Activated CD8-positive, alpha-beta memory T cell treated with anti-CD3 and anti-CD28 coated beads, Interleukin-2, amount 10 ng/mL, durations not matched to agents 7 days and 5 days (primary cell): ENCODE measurements at regions not wholly inside any gene's neighbourhood (a gene's known extent, or its start where the extent isn't known, plus 50 kb on each side); places are given as distances from the start of the nearest gene placed in this dataset.

Experiments
- ATAC-seq: fragments of 150-1000 bp; cut with Tn5 transposase; one replicate; pipeline ENCODE4 v1.10.0; 2021; ENCODE audit warnings: moderate library complexity
- CTCF ChIA-PET: fragments of 350-600 bp; sonication (Branson Sonifier 250); formaldehyde crosslinking; loops from one replicate; lab custom pipeline; 2021; ENCODE audit warnings: antibody characterized with exemption; lab: Charles Lee
- DNase-seq: peaks from one replicate; pipeline ENCODE4 v3.0.0-alpha.2; 2020
- H3K27ac Mint-ChIP-seq: one replicate; pipeline ENCODE4 v1.8.0; 2021; ENCODE audit warnings: mild to moderate bottlenecking, mixed read lengths
- H3K27me3 Mint-ChIP-seq: one replicate; pipeline ENCODE4 v1.8.0; 2021; ENCODE audit warnings: mixed read lengths
- H3K36me3 Mint-ChIP-seq: one replicate; pipeline ENCODE4 v1.8.0; 2021; ENCODE audit warnings: mild to moderate bottlenecking, mixed read lengths
- H3K4me1 Mint-ChIP-seq: one replicate; pipeline ENCODE4 v1.8.0; 2021; ENCODE audit warnings: mixed read lengths
- H3K4me3 Mint-ChIP-seq: one replicate; pipeline ENCODE4 v1.8.0; 2021; ENCODE audit warnings: mild to moderate bottlenecking, moderate library complexity, mixed read lengths
- H3K9me3 Mint-ChIP-seq: one replicate; pipeline ENCODE4 v1.8.0; 2022; ENCODE audit warnings: low read depth, mixed read lengths

DNA sequence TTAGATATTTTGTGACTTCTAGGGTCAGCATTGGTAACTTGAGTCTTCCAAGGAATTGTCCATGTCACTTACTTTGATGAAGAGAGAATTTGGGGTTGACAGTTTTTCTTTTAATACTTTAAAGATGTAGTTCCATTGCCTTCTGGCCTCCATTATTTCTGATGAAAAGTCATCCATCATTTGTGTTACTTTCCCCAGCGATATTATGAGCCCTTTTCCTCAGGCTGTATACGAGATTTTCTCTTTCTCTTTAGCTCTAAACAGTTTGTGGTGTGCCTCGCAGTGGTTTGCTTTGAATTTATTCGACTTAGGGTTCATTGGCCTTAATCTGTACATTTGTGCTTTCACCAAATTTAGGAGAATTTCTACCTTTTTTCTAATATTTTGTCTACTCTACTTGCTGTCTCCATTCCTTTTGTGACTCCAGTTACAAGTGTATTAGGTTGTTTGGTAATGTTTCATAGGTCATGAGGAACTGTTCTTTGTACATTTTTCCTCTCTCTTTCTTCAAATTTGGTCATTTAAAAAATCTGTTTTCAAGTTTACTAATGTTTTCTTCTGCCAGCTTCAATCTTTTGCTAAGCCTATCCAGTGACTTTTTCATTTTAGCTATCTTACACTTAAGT is 131.4 kb upstream of the OTOS start:
- no peak for ATAC-seq
- peaks cover 1% of the 10 kb centered on the region for H3K36me3 Mint-ChIP-seq
- no peak overlapping the region for H3K4me3 Mint-ChIP-seq
- CTCF ChIA-PET: no interaction called here
- H3K27me3 Mint-ChIP-seq: peaks cover 51% of the 10 kb centered on the region
- DNase-seq: no peak
- no peaks in the 10 kb centered on the region for H3K4me1 Mint-ChIP-seq
- peaks cover 4% of the 10 kb centered on the region for H3K9me3 Mint-ChIP-seq
- H3K27ac Mint-ChIP-seq: no peak overlapping the region

DNA sequence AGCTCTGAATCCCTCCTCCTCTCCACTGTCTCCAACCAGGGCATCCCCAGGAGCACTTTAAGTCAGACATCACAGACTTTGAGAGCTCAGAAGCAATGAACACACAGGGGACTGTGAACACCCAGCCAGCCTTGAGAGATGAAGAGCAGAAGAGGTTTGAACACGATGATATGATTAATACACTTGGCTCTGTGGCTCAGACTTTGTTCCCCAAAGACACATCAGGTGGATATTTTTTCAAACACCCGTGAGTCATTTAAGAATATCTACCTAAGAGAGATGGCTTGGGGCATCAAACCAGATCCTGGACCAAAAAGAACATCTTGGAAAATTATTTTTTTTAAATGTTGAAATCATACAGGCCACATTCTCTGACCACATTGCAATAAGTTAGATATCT is 134.9 kb upstream of the OTOS start:
- H3K27me3 Mint-ChIP-seq: peaks cover 54% of the 10 kb centered on the region
- no peak for ATAC-seq
- no peak overlapping the region for H3K4me3 Mint-ChIP-seq
- DNase-seq: no peak
- H3K9me3 Mint-ChIP-seq: peaks cover 4% of the 10 kb centered on the region
- CTCF ChIA-PET: no interaction called here
- H3K4me1 Mint-ChIP-seq: no peaks in the 10 kb centered on the region
- H3K36me3 Mint-ChIP-seq: peaks cover 1% of the 10 kb centered on the region
- H3K27ac Mint-ChIP-seq: no peak overlapping the region

DNA sequence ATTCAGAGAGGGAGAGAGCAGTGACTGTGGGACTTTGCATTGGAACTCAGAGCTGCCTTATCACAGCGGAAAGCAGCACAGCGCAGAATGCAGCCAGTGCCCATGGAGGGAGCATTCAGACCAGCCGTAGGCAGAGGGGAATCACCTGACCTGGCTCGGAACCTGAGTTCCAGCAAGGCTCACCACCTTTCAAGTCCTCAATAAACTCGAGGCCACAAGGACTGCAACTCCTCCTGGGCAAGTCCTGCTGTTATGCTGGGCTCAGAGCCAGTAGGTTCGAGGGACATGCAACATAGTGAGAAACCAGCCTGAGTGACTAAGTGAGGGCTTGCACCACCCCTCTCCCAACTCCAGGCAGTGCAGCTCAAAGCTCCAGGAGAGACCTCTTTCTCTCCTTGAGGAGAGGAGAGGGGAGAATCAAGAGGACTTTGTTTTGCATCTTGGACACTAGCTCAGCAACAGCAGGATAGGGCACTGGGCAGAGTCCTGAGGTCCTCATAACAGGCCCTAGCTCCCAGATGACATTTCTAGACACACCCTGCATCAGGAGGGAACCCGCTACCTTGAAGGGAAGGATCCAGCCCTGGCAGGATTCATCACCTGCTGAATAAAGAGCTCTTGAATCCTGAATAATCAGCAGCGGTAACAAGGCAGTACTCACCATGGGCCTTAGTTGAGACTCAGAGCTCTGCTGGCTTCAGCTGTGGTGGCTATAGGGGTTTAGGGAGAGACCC is 136.8 kb upstream of the OTOS start:
- no peak for ATAC-seq
- Mint-ChIP-seq H3K27ac (no peak overlapping the region), H3K36me3 (peaks cover 1% of the 10 kb centered on the region), H3K9me3 (peaks cover under 1% of the 10 kb centered on the region), H3K4me1 (no peaks in the 10 kb centered on the region), H3K4me3 (no peak overlapping the region), H3K27me3 (peaks cover 64% of the 10 kb centered on the region)
- CTCF ChIA-PET: interaction anchor here (1.2 kb wide), 1 partner anchor 10 kb away, joined by 3 read pairs; no protein-coding TSS in a partner anchor
- no peak for DNase-seq

DNA sequence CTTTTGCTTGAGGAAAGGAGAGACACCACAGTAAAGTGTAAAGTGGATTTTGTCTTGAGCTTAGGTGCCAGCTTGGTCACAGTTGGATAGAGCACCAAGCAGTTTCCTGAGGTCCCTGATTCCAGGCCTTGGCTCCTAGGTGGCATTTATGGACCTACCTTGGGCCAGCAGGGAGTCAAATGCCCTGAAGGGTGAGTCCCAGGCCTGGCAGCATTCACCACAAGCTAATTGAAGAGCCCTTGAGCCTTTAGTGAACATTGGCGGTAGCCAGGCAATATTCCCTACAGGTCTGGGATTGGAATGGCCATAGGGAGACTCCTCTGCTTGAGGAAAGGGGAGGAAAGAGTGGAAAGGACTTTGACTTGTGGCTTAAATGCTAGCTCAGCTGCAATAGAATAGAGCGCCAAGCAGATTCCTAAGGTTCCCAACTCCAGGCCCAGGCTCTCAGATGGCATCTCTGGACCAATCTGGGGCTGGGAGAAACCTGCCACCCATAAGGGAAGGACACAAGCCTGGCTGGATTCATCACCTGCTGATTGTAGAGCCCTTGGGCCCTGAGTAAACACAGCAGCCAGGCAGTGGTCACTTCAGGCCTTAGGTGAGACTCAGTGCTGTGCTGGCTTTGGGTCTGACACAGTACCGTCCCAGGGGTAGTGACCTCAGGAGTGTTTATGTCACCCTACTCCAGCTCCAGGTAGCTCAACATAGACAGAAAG is 137.5 kb upstream of the OTOS start:
- peak; percentile 29 for DNase-seq
- H3K4me1 Mint-ChIP-seq: no peaks in the 10 kb centered on the region
- no peak for ATAC-seq
- H3K27ac Mint-ChIP-seq: no peak overlapping the region
- no peaks in the 10 kb centered on the region for H3K9me3 Mint-ChIP-seq
- CTCF ChIA-PET: interaction anchor here (1.2 kb wide), 1 partner anchor 11 kb away, joined by 3 read pairs; no protein-coding TSS in a partner anchor
- H3K4me3 Mint-ChIP-seq: no peak overlapping the region
- H3K36me3 Mint-ChIP-seq: peaks cover under 1% of the 10 kb centered on the region
- peaks cover 65% of the 10 kb centered on the region for H3K27me3 Mint-ChIP-seq

DNA sequence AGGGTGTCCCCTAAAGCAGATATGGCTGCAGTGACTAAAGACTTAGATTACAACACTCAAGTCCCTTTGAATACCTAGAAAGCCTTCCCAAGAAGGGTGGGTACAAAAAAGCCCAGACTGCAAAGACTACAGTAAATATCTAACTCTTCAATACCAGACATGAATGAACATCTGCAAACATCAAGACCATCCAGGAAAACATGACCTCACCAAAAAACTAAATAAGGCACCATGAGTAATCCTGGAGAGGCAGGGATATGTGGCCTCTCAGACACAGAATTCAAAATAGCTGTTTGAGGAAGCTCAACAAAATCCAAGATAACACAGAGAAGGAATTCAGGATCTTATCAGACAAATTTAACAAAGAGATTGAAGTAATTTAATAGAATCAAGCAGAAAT is 138.2 kb upstream of the OTOS start:
- Mint-ChIP-seq H3K27ac (no peak overlapping the region), H3K36me3 (no peaks in the 10 kb centered on the region), H3K27me3 (peaks cover 66% of the 10 kb centered on the region), H3K9me3 (no peaks in the 10 kb centered on the region), H3K4me1 (no peaks in the 10 kb centered on the region), H3K4me3 (no peak overlapping the region)
- ATAC-seq (no peak), DNase-seq (no peak)
- CTCF ChIA-PET: no interaction called here

DNA sequence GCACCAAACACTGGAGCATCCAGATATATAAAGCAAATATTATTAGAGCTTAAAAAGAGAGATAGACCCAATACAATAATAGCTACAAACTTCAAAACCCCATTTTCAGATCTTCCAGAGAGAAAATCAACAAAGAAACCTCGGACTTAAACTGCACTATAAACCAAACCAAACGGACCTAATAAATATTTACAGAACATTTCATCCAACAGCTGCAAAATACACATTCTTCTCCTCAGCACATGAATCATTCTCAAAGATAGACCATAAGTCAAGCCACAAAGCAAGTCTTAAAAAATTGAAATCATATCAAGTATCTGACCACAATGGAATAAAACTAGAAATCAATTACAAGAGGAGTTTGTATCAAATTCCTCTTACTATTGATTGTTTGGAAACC is 140.2 kb upstream of the OTOS start:
- Mint-ChIP-seq H3K27ac (no peak overlapping the region), H3K4me1 (no peaks in the 10 kb centered on the region), H3K27me3 (peaks cover 53% of the 10 kb centered on the region), H3K36me3 (no peaks in the 10 kb centered on the region), H3K9me3 (no peaks in the 10 kb centered on the region), H3K4me3 (no peak overlapping the region)
- no peak for ATAC-seq
- CTCF ChIA-PET: no interaction called here
- DNase-seq: no peak

DNA sequence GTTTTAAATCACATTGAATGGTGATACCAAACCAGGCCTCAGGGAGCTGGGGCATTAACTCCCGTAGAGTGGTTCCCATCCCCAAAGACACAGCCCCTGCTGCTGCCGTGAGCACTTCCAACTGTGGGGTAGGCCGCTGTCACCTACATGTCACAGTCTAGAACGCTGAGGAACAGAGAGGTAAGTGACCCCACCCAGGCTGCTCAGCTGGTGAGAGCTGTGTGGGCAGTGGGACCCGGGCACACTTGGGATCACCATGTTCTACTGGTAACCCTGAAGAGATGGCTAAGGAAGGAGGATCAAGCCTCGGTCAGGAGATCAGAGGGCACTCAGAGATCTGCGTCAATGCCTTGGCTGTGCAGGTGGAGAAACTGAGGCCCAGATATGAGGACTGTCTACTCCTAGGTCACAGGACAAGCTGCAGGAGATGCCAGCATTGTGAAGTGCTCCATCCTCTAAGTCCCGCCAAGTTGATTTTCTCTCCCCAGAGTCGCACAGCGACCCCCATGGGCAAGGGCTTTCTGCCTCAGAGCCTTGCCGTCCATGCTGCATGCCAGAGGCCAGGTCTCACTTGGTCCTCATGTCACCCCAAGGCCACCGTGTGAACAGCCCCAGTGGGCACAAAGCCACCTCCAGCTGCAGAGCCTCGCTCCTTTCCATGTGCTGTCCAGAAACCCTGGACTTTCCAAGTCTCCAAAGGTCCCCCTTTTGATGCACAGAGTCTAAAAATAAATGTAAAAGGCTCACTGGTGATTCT is 144.2 kb upstream of the OTOS start:
- peaks cover 29% of the 10 kb centered on the region for H3K27me3 Mint-ChIP-seq
- H3K27ac Mint-ChIP-seq: no peak overlapping the region
- H3K4me1 Mint-ChIP-seq: no peaks in the 10 kb centered on the region
- DNase-seq (peak; percentile 25), ATAC-seq (no peak)
- CTCF ChIA-PET: no interaction called here
- H3K4me3 Mint-ChIP-seq: no peak overlapping the region
- no peaks in the 10 kb centered on the region for H3K36me3 Mint-ChIP-seq
- no peaks in the 10 kb centered on the region for H3K9me3 Mint-ChIP-seq

DNA sequence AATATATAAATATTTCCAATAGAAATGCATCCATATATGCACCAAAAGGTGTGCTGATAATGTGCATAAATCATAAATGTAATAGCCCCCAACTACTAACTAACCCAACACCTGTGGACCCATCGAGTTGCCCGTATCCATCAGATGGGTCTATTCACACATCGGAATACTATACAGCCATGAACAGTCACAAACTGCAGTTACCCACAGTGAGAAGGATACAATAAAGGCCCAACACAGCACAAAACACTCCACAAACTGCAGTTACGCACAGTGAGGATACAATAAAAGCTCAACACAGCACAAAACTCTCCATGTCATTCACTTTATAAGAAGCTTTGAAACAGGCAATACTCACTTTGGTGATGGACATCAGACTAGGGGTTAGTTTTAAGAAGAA is 145.3 kb upstream of the OTOS start:
- ATAC-seq: no peak
- Mint-ChIP-seq H3K36me3 (no peaks in the 10 kb centered on the region), H3K4me1 (no peaks in the 10 kb centered on the region), H3K4me3 (no peak overlapping the region), H3K27ac (no peak overlapping the region), H3K9me3 (no peaks in the 10 kb centered on the region), H3K27me3 (peaks cover 22% of the 10 kb centered on the region)
- no peak for DNase-seq
- CTCF ChIA-PET: no interaction called here

DNA sequence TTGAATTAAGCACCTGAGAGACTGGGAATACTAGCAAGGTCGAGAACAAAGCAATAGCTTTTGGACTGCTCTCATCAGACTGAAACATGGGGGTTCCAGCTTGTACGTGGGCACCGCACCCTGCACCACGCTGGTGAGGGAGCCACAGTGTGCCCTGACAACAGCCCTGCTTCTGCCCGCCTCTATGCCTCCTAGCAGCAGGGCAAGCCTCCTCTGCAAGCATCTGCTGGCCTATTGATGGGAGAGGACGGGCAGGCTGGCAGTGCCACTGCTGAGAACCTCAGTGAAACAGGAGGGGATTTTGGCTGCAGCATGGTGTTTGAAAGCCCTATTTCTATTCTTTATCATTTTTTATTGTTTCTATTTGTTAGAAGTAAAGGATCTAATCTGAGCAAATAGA is 146.1 kb upstream of the OTOS start:
- H3K27me3 Mint-ChIP-seq: peaks cover 13% of the 10 kb centered on the region
- H3K4me1 Mint-ChIP-seq: no peaks in the 10 kb centered on the region
- ATAC-seq (no peak), DNase-seq (no peak)
- no peak overlapping the region for H3K27ac Mint-ChIP-seq
- H3K4me3 Mint-ChIP-seq: no peak overlapping the region
- H3K36me3 Mint-ChIP-seq: no peaks in the 10 kb centered on the region
- CTCF ChIA-PET: no interaction called here
- no peaks in the 10 kb centered on the region for H3K9me3 Mint-ChIP-seq

DNA sequence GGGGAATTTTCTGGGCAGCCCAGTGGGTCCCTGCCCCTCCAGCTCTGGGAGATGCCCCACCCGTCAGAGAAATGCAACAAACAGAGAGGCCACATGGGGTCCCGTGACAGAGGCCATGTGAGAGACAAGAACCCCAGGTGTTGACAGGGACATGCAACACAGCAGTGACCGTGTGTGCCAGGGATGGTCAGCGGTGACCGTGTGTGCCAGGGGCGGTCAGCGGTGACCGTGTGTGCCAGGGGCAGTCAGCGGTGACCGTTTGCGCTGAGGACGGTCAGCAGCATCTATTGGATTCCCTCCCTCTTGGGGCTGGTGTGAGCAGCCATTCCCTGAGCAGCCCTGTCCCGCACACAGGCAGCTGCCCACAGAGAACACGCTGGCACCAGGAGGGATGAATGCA is 146.6 kb upstream of the OTOS start:
- Mint-ChIP-seq H3K27ac (no peak overlapping the region), H3K27me3 (peaks cover 12% of the 10 kb centered on the region), H3K36me3 (no peaks in the 10 kb centered on the region), H3K9me3 (no peaks in the 10 kb centered on the region), H3K4me1 (no peaks in the 10 kb centered on the region), H3K4me3 (no peak overlapping the region)
- CTCF ChIA-PET: no interaction called here
- ATAC-seq (no peak), DNase-seq (no peak)

DNA sequence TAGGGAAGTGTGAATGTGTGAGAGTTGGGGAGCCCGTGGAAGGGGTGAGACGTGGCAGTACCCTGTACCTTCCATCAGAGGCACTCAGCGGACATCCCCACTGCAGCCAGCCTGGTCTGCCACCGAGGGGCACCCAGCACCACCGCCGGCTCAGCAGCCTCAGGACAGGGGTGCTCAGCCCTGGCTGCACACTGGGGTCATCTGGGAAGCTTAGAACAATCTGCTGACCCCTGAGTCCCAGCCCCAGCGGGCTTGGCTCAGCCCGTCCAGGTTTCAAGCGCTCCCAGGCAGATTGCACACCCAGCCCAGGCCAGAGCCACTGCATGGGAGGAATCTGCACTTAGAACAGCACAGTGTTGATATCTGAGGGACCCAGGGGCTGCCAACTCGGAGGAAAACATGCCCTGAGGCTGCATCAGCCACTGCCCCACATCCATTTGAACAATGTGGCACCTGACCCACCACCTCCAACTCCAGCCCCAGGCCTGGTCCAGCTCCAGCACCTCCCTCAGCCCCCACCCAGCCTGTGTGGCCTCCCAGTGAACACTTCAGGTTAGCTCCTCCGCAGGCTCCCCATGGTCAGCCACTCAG is 147.1 kb upstream of the OTOS start:
- H3K27ac Mint-ChIP-seq: no peak overlapping the region
- no peak overlapping the region for H3K4me3 Mint-ChIP-seq
- no peak for ATAC-seq
- no peaks in the 10 kb centered on the region for H3K9me3 Mint-ChIP-seq
- DNase-seq: no peak
- H3K36me3 Mint-ChIP-seq: no peaks in the 10 kb centered on the region
- no peaks in the 10 kb centered on the region for H3K4me1 Mint-ChIP-seq
- CTCF ChIA-PET: no interaction called here
- H3K27me3 Mint-ChIP-seq: peaks cover 7% of the 10 kb centered on the region

DNA sequence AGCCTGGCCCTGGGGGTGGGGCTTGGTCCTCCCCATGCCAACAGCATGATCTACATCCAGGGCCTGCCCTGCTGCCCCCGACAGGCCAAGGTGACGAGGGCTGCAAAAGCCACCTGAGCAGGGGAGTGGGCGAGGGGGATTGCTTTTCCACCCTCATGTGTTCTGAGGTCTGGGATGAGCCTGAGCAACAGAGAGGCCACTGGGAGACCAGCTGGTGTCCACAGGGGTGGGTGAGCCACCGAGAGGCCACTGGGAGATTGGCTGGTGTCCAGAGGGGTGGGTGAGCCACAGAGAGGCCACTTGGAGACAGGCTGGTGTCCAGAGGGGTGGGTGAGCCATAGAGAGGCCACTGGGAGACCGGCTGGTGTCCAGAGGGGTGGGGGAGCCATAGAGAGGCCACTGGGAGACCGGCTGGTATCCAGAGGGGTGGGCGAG is 147.4 kb upstream of the GPC1 start:
- H3K27ac Mint-ChIP-seq: no peak overlapping the region
- no peaks in the 10 kb centered on the region for H3K4me1 Mint-ChIP-seq
- no peaks in the 10 kb centered on the region for H3K36me3 Mint-ChIP-seq
- H3K27me3 Mint-ChIP-seq: peaks cover 2% of the 10 kb centered on the region
- DNase-seq (no peak), ATAC-seq (no peak)
- H3K4me3 Mint-ChIP-seq: no peak overlapping the region
- H3K9me3 Mint-ChIP-seq: no peaks in the 10 kb centered on the region
- CTCF ChIA-PET: no interaction called here
